Kidney capillary endothelial cell (primary cell): ENCODE measurements at regions not wholly inside any gene's neighbourhood (a gene's known extent, or its start where the extent isn't known, plus 50 kb on each side); places are given as distances from the start of the nearest gene placed in this dataset.
"Not testable (repeated sequence)": the region's sequence is repeated elsewhere in the genome, so short reads cannot be mapped to it uniquely, and the experiment has no call there.

Source experiments
- DNase-seq: peaks from one replicate; pipeline ENCODE4 v3.0.0-alpha.2; 2018; ENCODE audit warnings: low spot score

DNA sequence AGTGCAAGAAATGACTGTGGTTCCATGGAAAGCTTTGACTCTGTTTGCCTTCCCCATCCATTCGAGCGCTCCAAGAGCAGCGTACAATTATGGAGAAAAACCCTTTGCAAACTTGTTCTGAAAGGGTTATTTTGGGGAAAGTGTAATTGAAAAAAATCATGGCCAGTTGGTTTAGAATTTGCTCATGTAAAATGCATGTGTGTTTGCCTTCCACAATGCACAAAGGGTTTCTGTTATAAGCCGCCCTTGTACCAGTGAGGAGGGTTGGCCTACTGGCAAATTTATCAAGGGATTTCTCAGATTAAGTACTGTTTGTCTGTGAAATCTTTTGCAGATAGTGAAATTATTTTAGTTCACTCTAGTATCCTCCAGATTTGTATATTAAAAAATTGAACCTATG is 62.7 kb upstream of the PELI2 start:
- no peak for DNase-seq

DNA sequence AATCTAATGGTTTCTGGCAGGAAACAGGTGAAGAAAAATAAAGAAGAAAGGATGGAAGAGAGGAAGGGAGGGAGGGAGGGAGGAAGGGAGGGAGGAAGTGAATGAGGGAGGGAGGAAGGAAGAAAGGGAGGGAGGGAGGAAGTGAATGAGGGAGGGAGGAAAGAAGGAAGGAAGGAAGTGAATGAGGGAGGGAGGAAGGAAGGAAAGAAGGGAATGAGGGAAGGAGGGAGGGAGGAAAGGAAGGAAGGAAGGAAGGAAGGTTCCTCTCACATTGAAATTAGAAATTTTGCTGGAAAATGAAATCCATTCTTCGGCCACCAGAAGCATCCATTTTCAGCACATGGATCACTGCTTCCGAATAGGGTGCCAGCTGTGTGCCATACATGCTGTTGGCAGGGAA is 62.2 kb upstream of the PELI2 start:
- DNase-seq = no peak

DNA sequence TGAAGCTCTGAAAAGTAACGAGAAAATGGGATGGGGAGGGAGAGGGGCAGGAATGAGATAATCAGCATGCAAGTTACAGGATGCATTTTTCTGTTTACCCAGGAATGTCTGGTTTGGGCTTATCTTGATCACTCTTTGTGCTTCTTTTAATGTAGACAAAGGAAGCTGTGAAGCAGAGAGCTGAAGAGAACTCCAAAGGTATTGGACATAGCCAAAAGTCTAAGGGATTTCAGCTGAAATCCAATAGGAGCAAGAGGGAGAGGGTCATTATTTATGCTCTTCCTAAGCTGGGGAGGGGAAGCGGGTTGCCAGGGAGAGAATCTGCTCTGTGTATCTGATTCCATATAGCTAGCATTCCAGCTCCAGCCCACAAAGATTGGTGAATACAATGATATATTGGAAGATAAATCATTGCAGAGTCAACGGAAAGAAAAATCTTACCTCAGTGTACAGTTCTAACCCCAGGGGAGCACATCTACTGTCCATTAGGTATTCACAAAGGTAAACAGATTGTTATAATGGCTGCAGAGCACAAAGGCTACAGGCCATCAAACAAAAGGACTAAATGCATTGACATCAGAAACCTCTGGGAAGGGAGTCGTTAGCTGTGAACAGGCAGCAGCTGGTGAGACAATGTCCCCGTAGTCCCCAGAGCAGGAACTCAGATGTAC is 61.0 kb upstream of the PELI2 start:
- DNase-seq = no peak

DNA sequence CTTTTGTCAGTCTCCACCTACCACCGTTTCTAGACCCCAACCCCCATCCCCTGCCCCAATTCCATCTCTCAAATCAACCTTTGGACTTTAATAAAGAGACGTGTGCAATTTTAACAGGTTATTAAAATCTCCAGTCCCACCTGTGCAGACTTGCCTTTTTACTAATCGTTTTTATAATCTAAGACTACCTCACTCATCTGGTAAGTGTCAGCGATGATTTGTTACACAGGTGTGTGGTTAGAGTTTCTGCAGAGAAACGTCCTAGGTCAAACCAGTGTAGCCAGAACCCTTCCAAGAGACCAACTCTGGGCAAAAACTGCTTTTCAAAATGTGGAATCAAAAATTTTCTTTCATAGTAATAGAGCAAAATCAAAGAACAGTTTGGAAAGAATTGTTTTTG is 60.4 kb upstream of the PELI2 start:
- DNase-seq = no peak

DNA sequence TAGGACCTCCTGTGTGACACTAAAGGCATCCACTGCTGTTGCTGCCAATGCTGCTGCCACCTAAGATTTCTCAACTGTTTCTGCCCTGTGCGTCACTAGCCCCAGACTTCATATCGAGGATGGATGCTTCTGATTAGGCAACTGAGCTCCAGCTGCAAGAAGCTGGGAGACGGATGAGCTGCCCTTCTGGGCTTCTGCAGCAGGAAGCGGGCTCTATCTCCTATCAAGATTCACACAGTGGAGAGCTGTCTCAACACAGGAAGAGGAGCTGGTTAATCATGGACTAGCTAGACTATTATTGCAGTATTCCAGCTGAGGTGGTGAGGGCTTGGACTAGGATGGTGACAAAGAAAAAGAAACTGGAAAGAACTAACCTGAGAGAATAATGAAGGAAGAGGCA is 59.2 kb upstream of the PELI2 start:
- no peak for DNase-seq

DNA sequence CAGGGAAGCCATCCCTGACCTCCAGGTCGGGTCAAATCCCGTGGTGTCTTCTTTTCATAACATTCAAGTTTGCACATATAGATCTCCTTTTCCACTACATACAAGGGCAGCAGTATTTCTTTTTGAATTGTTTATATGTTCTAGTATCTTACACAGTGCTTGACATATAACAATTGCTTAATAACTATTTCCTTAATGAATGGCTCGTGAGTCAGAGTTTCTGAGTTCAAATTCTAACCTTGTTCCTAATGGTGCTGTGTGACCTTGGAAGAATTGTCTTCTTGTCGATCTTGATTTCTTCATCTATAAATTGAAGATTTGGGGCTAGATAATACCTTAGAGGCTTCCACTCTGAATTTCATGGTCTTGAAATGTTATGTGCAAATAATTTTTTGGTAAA is 57.2 kb upstream of the PELI2 start:
- no peak for DNase-seq

DNA sequence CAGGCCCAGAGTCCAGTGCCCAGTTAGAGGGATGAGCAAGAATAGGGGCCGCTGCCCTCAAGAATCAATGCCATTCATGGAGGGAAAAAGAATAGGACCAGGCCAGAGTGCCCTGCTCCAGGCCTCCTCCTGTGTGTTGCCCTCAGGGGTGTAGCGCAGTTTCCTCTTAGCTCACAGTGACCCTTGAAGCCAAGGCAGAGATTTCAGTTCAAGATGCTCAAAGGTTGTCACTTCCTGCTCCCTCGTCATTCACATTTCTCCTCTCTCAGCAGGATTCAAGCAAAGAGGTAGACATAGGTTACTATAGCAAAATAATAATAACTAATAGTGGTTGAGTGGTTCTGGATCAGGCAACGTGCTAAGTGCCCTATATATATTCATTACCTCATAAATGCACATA is 55.1 kb upstream of the PELI2 start:
- DNase-seq = no peak

DNA sequence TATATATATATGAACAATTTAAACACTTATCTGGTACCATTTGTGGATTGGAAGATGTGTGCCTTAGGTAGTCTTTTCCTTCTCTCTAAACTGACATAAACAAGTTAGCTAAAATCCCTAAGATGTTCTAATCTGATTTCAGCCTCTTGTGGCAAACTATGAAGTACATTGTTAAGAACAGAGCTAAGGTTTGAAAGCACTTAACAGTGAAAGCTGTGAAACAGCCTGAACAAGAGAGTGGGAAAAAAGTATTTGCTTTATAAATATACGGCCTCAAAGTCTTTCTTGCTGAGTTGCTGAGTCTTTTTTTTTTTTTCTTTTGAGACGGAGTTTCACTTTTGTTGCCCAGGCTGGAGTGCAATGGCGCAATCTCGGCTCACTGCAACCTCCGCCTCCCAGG is 53.7 kb upstream of the PELI2 start:
- no peak for DNase-seq

DNA sequence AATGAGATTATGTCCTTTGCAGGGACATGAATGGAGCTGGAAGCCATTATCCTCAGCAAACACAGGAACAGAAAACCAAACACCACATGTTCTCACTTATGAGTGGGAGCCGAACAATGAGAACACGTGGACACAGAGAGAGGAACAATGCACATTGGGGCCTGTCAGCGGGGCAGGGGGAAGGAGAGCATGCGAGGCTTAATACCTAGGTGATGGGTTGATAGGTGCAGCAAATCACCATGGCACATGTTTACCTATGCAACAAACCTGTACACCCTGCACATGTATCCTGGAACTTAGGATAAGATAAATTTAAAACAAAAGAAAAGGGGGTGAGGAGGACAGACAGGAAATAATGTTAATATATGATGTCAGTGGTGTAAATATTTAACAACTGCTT is 53.0 kb upstream of the PELI2 start:
- not testable (repeated sequence) for DNase-seq

DNA sequence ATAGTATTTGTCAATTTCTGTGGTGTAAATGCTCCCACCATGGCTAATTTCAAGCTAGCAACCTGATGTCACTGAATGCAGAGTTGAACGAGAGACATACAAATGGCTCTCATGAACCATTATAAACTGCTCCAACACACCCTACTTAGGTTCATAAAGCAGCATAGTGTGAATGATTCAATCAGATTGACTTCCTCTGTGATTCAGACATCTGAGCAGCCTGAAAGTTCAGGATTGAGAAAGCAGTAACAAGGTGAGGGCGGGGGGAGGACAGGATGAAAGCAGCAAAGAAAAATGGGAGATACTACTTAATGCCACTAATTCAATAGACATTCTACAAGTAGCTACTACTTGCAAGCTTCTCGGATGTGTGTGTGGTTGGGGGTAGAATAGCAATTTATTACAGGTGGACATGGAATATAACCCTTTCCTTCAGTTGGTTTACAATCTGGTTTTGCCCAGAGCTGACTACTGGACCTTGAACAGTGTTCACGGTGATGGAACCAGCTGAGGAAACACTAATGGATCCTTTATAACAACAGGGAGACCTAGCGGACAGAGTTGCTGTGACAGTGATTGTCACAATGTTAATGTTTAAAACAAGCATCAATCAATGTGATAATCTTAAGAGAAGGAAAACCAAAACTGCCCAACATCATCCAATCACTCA is 52.5 kb upstream of the PELI2 start:
- no peak for DNase-seq
